Glomerular visceral epithelial cell (primary cell): ENCODE measurements at regions not wholly inside any gene's neighbourhood (a gene's known extent, or its start where the extent isn't known, plus 50 kb on each side); places are given as distances from the start of the nearest gene placed in this dataset.
"Not testable (repeated sequence)": the region's sequence is repeated elsewhere in the genome, so short reads cannot be mapped to it uniquely, and the experiment has no call there.

Experiments
- DNase-seq: peaks from one replicate; pipeline ENCODE4 v3.0.0-alpha.2; 2016; ENCODE audit errors: extremely low spot score

DNA sequence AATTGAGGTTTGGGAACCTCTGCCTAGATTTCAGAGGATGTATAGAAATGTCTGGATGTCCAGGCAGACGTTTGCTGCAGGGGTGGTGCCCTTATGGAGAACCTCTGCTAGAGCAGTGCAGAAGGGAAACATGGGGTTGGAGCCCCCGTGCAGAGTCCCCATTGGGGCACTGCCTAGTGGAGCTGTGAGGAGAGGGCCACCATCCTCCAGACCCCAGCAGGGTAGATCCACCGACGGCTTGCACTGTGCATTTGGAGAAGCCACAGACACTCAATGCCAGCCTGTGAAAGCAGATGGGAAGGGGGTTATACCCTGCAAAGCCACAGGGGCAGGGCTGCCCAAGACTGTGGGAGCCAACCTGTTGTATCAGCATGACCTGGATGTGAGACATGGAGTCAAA lies 354.6 kb downstream of the ZNF326 start:
- no peak for DNase-seq

DNA sequence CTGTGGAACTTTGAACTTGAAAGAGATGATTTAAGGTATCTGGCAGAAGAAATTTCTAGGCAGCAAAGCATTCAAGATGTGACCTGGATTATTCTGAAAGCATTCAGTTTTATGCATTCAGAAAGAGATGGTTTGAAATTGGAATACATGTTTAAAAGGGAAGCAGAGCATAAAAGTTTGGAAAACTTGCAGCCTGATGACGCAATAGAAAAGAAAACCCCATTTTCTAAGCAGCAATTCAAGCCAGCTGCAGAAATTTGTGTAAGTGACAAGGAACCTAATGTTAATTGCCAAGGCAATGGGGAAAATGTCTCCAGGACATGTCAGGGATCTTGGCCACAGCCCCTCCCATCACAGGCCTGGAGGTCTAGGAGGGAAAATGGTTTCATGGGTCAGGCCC lies 354.0 kb downstream of the ZNF326 start:
- DNase-seq, result no peak

DNA sequence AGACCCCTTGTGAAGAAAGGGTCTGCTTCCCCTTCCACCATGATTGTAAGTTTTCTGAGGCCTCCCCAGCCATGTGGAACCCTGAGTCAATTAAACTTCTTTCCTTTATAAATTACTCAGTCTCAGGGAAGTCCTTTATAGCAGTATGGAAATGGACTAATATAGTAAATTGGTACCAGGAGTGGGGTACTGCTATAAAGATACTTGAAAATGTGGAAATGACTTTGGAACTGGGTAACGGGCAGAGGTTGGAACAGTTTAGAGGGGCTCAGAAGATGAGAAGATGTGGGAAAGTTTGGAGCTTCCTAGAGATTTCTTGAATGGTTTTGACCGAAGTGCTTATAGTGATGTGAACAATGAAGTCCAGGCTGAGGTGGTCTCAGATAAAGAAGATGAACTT lies 353.5 kb downstream of the ZNF326 start:
- not testable (repeated sequence) for DNase-seq

DNA sequence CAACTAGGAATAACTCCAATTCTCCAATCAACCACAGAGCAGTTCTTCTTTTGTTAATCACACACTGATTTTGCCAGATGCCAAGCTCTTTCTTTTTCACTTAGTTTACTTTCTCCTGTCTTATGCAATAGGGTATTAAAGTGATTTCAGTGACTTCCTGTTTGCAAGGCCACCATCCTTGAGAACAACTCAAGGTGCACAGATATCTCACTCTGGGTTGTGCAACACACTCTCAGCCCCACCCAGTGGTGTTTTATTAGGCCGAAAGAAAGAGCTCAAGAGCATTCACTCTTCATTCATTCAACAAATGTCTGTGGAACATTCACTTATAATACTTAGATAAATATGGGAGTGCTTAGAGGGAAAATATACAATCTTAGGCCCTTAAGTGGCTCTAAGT lies 352.5 kb downstream of the ZNF326 start:
- DNase-seq, result no peak

DNA sequence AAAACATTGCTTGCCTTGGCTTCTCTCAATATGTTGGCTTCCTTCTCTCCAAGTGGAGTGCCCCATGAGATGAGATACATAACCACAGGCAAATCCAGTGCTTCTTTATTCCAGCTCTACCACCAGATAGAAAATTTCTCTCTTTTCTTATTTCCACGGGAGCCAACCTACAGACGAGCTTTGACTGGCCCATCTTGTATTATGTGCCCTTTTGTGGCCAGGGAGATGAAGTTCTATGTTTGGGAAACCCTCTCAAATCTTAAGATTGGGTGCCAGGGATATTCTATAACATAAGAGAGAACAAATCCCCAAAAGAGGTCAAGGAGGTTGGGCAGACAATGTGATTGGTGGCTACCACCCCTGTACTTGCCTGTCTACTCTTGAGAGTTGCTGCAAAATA lies 351.8 kb downstream of the ZNF326 start:
- no peak for DNase-seq

DNA sequence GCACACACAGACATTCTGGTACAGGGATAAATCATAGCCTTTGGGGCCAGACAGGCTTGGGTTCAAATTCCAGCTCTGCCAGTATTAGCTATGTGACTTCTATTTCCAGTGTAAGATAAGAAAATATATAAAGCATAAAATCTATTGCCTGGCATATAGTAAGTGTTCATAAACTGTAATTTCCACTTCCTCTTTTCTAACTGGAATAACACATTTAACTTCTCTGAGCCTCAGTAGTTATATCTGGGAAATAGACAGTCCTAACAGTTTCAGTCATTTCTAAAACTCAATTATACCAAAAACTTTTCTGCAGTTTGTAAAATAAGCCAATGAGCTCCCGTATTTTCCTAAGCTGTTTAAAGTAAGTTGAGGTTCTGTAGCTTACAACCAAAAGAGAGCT lies 351.4 kb downstream of the ZNF326 start:
- DNase-seq, result no peak

DNA sequence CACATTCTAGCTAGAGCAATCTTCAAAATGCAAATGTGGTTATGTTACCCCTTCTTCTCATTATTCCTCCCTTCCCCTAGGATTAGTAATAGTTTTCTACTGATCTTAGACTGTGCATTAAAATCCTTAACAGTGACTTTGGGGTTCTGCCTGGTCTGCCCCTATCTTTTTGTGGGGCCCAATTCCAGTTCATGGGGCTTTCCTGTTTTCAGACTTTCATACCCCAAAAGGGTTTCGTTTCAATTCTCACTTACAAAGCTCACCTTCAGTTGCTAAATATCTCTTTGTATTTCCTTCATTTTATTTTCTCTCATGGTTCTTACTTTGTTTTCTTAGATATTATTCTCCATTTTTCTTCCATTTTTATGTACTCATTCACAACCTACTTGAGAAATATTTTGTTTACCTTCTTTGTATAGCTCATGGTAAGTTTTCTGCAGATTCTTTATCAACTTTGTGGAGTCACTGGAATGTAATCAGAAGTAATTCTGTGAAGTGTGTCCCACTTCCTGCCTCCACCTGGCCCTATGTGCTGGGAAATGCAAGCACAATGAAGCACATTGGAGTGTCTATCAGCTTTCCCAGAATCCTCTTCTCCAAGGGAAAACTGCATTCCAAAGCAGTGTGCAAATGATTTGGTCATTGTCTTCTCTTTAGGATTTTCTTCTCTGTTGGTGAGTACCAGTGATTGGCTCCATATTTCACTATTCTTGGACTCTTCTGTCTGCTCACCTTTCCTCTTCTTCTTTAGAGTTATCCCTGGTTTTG lies 350.2 kb downstream of the ZNF326 start:
- DNase-seq, result no peak

DNA sequence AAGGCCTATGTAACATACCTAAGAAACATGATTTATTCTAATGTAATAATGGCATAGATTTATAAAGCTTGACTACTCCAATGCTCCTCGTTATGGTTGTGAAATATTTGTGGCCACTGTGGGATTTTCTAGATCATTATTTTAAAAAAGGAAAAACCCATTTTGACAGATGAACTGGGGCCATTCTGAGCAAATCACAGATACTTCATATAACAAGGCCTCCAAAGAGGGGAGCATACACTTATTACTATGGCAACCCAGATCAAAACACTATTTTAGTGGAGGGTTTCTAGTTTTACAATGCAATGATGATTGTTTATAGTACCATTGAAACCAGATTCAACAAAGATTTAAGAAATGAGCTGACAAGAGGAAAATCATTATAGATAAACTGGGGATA lies 346.6 kb downstream of the ZNF326 start:
- no peak for DNase-seq

DNA sequence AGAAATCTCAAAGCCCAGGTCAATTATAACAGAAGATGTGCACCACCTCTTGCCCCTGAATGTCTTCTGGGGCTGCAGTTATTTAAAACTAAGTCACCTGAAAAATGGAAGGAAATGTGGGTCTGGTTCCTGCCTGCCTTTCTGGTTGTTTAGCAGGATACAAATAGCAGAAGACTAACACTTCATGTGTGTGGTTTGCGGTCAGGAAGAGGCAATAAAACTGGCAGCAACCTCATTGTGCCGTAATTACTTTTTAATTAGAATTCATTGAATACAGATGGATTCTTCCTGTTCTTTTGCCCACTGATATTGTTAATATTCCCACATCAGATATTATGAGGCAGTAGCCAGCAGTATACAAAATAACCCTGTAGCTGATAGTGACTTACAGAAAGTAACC lies 345.7 kb downstream of the ZNF326 start:
- DNase-seq, result no peak

DNA sequence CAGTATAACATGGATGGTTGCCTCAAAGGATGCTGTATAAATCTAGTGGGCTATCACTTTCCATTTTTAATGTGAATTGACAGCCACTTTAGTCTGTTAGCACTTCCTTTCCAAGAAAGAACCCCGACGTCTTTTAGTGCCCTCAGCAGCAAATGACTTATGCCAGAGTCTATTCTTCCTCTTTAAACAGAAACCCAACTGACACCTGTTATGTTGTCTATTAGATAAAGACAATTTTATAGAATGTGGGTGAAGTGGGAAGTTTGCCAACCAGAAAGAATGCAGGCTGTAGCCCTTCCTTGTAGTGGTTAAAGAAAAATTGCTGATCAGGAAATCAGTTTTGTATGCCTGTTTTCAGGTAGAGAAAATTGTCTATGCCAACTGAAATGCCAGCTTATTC lies 344.9 kb downstream of the ZNF326 start:
- no peak for DNase-seq

DNA sequence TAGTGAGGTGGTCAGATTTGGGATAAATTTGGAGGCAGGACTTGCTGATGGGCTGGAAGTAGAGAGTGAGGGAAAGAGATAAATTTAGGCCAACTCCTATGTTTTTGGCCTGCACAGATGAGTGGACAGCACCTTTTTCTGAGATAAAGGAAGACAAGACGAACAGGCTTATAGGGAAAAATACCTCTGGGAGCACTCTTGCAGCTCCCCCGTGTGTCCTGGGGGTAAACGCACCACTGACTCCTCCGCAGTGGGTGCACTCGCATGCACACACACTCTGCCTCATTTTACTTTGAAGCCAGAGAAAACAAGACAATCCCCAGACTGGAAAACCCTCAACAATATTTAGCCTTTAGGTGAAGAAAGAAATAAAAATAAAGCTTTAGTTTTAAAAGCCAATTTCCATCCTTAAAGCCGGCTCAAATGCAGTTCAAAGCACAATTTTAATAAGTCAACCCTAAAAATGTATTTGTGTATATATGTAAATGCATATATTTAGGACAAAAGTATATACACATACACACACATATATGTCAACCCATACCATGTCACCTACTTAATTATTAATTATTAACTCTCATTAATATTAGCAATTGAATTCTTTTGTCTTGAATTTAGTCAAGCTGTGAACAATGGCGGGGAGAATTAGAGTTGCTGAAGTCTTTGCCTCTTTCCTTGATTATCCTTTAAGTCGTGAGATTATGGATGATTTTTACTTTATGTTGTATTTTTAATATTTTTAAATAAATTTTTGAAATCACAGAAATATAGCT lies 341.8 kb downstream of the ZNF326 start:
- no peak for DNase-seq

DNA sequence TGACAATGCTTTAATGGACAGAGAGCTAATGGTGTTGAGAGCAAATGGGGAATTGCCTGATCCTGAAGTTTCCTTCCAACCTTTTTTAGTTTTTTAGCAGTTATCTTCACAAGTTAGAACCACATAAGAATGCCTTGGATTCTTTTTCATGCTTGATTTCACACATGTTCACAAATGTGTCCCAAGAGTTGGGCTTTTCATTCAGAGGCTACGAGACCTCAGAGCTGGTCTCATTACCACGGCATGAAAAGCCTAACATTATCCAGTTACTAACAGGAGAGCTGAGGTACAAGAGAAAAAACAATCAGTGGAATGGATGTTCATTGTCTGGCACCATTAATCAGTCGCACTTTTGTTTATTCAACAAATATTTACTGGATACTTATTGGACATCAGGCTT lies 340.6 kb downstream of the ZNF326 start:
- no peak for DNase-seq

DNA sequence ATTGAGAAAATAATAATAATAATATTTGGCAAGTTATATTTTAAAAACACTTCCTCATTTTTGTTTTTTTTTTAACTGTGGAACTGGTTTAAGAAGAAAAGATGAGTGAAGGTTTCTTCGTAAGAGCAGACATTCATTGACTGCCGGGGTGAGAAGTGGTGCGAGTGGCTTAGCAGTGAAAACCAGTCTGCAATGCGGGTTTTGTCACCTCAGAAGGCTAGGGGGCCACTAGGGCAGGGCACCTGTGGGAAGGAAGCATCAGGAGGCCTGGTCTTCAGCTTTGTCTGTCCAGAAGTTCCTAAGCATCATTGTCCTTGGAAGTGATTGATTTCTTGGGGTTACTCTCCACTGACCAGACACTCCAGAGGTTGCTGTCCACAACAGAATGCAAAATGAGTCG lies 339.2 kb downstream of the ZNF326 start:
- no peak for DNase-seq

DNA sequence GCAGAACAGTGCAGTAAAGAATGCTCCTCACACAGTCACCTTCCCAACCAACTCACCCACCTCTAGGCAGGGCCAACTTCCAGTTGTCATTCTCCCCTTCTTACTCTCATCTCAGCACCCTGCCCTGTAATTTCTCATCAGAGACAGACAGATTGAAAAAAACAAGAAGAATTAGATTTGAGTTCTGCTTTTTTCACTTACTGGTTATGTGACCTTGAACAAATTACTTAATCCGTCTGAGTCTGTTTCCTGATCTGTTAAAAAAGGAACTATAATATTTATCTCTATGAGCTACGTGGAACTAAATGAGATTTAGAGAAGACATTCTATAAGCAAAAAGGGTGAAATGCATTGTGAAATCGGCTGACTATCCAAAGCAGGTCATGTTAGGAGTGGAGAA lies 330.3 kb downstream of the ZNF326 start:
- DNase-seq, result no peak

DNA sequence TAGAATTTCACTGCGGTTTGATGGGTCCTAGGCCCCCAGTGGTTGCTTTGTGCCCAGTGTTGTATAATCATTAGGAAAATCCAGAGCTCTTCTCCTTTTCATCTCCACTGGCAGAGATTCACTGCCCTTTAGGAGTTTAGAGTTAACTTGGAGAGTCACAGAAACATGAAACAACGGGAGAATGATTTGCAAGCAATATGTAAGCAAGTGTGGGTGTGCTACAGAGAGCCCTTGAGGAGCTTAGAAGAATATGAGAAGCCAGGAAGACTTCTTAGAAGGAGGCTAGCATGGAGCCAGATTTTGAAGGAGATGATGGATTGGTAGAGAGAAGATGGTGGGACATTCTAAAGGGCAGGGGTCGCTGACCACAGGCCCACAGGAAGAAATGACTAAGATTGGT lies 327.3 kb downstream of the ZNF326 start:
- DNase-seq, result no peak

DNA sequence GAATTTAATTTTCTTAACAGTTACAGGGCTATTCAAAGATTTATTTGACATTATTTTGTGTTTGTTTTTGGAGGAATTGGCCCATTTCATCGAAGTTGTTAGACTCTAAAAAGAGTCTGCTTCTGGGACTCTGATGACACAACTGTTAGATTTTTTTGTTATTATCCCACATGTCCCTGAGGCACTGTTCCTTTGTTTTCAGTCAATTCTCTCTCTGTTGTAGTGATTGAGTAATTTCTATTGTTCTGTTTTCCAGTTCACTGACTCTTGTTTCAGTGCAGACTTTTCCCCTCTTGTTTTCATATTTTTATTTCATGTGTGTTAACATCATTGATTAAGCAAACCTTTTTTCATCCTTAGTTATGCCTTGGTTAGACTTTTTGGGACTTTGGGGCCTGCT lies 325.0 kb downstream of the ZNF326 start:
- DNase-seq, result no peak

DNA sequence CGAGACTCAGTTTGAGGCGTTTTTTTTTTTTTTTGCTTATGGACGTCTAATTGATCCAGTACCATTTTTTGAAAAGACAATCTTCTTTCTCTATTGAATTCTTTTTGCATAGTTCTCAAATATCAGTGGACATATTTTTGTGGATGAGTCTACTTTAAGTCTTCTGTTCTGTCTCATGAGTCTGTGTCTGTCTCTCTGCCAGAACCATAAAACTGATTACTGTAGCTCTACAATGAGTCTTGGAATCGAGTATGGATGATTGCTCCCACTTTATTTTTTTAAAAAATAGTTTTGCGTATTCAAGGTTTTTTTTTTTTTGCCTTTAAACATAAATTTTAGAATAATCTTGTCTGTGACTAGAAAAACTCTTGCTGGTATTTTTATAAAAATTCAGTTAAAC lies 323.5 kb downstream of the ZNF326 start:
- DNase-seq, result no peak

DNA sequence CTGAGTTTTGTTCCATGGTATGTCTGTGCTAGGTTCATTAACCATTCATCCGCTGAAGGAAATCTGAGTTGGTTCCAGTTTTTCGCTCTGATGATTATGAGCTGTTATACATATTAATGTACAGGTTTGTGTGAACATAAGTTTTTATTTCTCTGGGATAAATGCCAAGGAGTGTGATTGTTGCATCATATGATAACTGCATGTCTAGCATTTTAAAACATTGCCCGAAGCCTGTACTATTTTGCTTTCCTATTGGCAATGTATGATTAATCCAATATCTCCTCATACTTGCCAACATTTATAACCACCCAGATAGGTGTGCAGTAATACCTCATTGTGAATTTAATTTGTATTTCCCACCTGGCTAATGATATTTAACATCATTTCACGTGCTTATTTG lies 322.7 kb downstream of the ZNF326 start:
- no peak for DNase-seq

DNA sequence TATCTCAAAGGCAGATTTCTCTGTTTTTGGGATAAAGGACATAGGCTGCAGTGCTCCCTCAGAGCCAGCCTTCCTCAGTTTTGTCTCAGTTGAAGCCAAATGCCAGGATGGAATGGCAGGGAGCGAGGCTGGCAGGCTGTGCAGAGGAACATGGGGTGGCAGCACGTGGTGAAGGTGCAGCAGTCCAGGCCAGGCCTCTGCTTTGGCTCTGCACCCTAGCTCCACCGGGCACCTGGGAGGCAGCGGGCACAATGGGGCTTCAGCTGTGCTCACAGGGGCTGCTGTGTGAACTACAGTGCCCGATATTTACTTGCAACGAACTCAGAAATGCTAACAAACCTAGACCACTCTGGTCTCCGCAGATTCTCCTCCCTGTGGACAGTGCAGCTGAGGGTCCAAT lies 319.6 kb downstream of the ZNF326 start:
- no peak for DNase-seq

DNA sequence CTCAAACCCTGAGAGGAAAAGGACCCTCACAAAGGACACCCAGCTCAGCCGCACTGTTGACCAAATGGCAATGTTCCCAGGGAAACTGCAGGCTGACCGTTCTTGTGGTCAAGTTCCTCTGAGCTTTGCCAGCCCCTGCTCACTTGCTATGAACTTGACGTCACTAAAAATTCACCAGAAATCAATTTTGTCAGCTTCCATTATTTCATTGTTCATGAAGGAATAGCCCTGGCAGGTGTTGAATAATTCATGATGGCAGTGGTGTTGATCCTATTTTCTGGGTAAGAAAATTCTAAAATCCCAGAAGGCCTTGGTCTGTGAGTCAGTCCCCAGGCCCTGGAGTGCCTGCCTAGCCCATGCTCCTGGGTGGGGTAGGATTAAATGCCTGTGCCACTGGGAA lies 318.9 kb downstream of the ZNF326 start:
- no peak for DNase-seq

DNA sequence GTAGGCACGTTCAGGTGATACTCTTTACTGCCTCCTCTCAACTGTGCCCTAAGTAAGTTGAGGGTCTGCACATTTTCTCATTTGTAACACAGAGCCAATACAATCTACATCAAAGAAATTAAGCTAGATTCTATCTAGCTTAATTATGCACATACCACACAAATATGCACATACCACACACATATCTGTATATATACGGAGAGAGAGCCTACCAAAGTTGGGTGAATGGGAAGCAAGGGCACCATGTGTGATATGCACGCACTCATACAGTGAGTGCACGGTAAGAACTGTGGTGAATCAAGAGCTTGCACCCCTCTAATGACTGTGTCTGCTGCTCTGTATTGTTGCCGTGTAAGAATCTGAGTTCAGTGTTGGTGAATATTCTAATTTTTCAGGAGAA lies 314.9 kb downstream of the ZNF326 start:
- no peak for DNase-seq

DNA sequence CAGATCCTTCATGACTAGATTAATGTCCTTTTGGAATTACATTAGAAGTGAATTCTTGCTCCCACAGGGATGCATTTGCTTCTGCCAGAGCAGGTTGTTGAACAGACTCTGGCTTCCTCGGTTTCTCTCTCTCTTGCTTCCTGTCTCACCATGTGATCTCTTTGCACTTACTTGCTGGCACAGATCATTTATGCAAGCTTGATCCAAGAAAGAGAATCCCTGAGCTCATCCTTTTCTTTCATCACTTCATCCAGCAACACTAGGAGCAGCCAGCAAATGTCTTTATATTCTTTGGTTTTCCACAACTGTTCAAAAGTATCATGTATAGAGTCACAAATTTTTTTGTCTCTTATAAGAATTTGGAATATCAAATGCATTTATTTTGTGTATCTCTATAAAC lies 313.5 kb downstream of the ZNF326 start:
- no peak for DNase-seq

DNA sequence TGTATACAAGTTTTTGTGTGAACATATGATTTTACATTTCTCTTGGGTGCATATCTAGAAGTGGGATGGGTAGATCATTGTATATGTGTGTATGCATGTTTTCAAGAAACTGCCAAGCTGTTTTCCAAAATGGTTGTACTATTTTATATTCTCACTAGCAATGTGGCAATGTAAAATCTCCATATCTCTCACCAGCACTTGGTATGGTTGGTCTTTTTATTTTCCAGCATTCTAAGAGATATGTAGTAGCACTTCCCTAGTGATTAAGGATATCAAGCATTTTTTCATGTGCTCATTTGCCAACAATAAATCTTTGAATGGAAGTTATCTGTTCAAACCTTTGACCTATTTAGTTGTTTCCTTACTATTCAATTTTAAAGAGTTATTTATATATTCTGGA lies 310.7 kb downstream of the ZNF326 start:
- DNase-seq, result no peak

DNA sequence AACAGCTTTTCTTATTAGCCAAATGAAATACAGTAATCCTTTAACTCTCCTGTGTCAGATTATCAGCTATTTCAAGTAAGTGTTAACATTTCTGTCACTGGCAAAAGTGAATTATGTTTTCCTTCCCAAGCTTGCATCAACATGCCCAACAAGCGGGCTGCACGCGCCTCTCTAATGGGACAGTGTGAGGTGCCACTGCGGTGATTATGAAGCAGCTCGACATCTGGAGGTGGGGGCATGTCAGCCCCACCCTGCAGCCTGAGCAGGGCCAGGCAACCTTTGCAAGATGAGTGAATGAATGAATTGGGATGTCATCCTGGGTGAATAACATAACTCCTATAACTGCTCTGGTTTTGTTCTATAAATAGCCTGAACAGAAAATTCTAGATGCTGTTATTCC lies 301.4 kb downstream of the ZNF326 start:
- DNase-seq, result no peak
